ENCODE measurements at regions not wholly inside any gene's neighbourhood (a gene's known extent, or its start where the extent isn't known, plus 50 kb on each side); places are given as distances from the start of the nearest gene placed in this dataset.

GRCh38 chr2:64831134-64831976, 157.8 kb upstream of the SLC1A4 start (continued):
- TF ChIP-seq ZNF512B (CRISPR knock-in tag; IDR thresholded peaks at IDR 0.05; ENCODE audit: borderline replicate concordance) (0 out of 2 replicates have a peak, but pooled peaks have one; percentile 46), KAT8 (CRISPR knock-in tag; IDR thresholded peaks at IDR 0.05) (peak; percentile 82; the same call in 1 of the 2 replicates), HNF1B (CRISPR knock-in tag; IDR thresholded peaks at IDR 0.05) (peak; percentile 93; the same call in 1 of the 2 replicates), GATAD1 (CRISPR knock-in tag; IDR thresholded peaks at IDR 0.05) (peak; percentile 42; the same call in 1 of the 2 replicates), FOXC1 (CRISPR knock-in tag; IDR thresholded peaks at IDR 0.05; ENCODE audit: borderline replicate concordance) (peak; percentile 76; the same call in 1 of the 2 replicates), RAD21 (CRISPR knock-in tag; IDR thresholded peaks at IDR 0.05) (peak; percentile 53), MAFG (CRISPR knock-in tag; IDR thresholded peaks at IDR 0.05) (no peak), GRHL1 (CRISPR knock-in tag; conservative IDR thresholded peaks at IDR 0.05) (no peak), HNF4A (CRISPR knock-in tag; IDR thresholded peaks at IDR 0.05) (peak; percentile 55), HINFP (CRISPR knock-in tag; IDR thresholded peaks at IDR 0.05; ENCODE audit: low read depth) (0 out of 2 replicates have a peak, but pooled peaks have one; percentile 30), ZNF317 (CRISPR knock-in tag; IDR thresholded peaks at IDR 0.05) (peak; percentile 89), HMG20A (CRISPR knock-in tag; IDR thresholded peaks at IDR 0.05; ENCODE audit: borderline replicate concordance) (peak; percentile 58; the same call in 1 of the 2 replicates), RBFOX2 (IDR thresholded peaks at IDR 0.05; ENCODE audit: low read depth, low read length) (no peak), ZNF713 (CRISPR knock-in tag; IDR thresholded peaks at IDR 0.05) (no peak)

All from HepG2 (cell line).